ENCODE measurements at regions not wholly inside any gene's neighbourhood (a gene's known extent, or its start where the extent isn't known, plus 50 kb on each side); places are given as distances from the start of the nearest gene placed in this dataset.

DNA sequence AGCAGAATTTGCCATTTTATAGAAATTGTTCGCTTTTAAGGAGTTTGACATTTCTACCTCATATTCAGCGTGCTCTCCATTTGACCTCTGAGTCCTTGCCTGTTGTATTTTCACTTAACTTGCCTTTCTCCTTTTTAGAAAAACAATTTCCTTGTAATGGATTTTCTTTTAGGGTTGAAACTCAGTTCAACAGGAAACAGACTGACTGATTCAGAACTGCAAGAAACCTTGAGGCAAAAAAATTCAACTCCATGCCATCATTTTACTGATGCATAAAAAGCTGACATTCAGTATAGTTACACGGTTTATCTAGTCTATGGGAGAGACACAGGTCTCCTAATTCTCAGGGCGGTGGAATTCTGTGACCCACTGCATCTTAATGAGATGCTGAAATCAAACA is 59.8 kb downstream of the MRPS30 start:
- TF ChIP-seq BHLHE40 (IDR thresholded peaks at IDR 0.05; ENCODE audit: borderline replicate concordance) (no peak), FOXM1 (IDR thresholded peaks at IDR 0.05; ENCODE audit: borderline replicate concordance) (no peak), L3MBTL2 (conservative IDR thresholded peaks at IDR 0.05) (no peak), HDGF (IDR thresholded peaks at IDR 0.05; ENCODE audit: borderline replicate concordance) (no peak), PKNOX1 (IDR thresholded peaks at IDR 0.05) (no peak), FOXA1 (IDR thresholded peaks at IDR 0.05) (no peak), NFRKB (IDR thresholded peaks at IDR 0.05) (no peak), ARNT (IDR thresholded peaks at IDR 0.05) (no peak), LEF1 (IDR thresholded peaks at IDR 0.05; ENCODE audit: borderline replicate concordance) (no peak), ZNF384 (IDR thresholded peaks at IDR 0.05) (no peak), SUZ12 (IDR thresholded peaks at IDR 0.05) (no peak), TARDBP (IDR thresholded peaks at IDR 0.05) (no peak), CTBP1 (IDR thresholded peaks at IDR 0.05; ENCODE audit: borderline replicate concordance) (no peak), SP1 (IDR thresholded peaks at IDR 0.05) (no peak), ELF4 (IDR thresholded peaks at IDR 0.05) (no peak), FOXK2 (IDR thresholded peaks at IDR 0.05) (no peak)
- ChIA-PET POLR2A (no interaction called here), CTCF (no interaction called here)
- DNase-seq (ENCODE audit: extremely low spot score), result no peak

- POLR2A ChIA-PET, result no interaction called here
- TF ChIP-seq FOXK2 (IDR thresholded peaks at IDR 0.05) (no peak), BHLHE40 (IDR thresholded peaks at IDR 0.05; ENCODE audit: borderline replicate concordance) (no peak), HDGF (IDR thresholded peaks at IDR 0.05; ENCODE audit: borderline replicate concordance) (no peak), ARNT (IDR thresholded peaks at IDR 0.05) (no peak), ZNF384 (IDR thresholded peaks at IDR 0.05) (no peak), PKNOX1 (IDR thresholded peaks at IDR 0.05) (no peak), LEF1 (IDR thresholded peaks at IDR 0.05; ENCODE audit: borderline replicate concordance) (no peak), FOXM1 (IDR thresholded peaks at IDR 0.05; ENCODE audit: borderline replicate concordance) (no peak), SP1 (IDR thresholded peaks at IDR 0.05) (no peak), NFRKB (IDR thresholded peaks at IDR 0.05) (no peak), CTBP1 (IDR thresholded peaks at IDR 0.05; ENCODE audit: borderline replicate concordance) (no peak), FOXA1 (IDR thresholded peaks at IDR 0.05) (no peak)
- no peak for DNase-seq (ENCODE audit: extremely low spot score)
- CTCF ChIA-PET, result no interaction called here
These were observed 61.2 kb downstream of the MRPS30 start for GRCh38 chr5:44869928-44870327.

DNA sequence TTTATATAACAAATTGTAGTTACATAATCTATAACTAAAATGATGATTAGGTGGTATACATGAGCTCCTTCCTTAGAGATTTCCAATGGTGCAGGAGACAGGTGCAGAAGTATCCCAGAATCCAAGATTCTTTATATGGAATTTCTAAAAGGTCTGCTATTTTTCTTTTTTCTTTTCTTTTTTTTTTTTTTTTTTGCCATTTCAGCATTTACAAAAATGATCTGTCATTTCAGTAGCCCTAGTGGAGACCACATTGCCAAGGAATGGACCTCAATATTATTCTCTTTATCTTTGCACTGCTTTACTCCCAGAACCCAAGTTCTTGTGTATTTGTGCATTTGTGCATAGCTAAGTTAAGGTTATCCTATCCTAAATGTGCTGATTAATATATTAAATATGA is 61.7 kb downstream of the MRPS30 start:
- ChIA-PET POLR2A (no interaction called here), CTCF (no interaction called here)
- TF ChIP-seq SP1 (IDR thresholded peaks at IDR 0.05), result no peak
- TF ChIP-seq ARNT (IDR thresholded peaks at IDR 0.05), result no peak
- TF ChIP-seq L3MBTL2 (conservative IDR thresholded peaks at IDR 0.05), result no peak
- TF ChIP-seq ELF4 (IDR thresholded peaks at IDR 0.05), result no peak
- TF ChIP-seq PKNOX1 (IDR thresholded peaks at IDR 0.05), result no peak
- no peak for TF ChIP-seq SUZ12 (IDR thresholded peaks at IDR 0.05)
- no peak for TF ChIP-seq BHLHE40 (IDR thresholded peaks at IDR 0.05; ENCODE audit: borderline replicate concordance)
- TF ChIP-seq ZNF384 (IDR thresholded peaks at IDR 0.05), result no peak
- no peak for TF ChIP-seq FOXM1 (IDR thresholded peaks at IDR 0.05; ENCODE audit: borderline replicate concordance)
- TF ChIP-seq FOXK2 (IDR thresholded peaks at IDR 0.05), result no peak
- no peak for TF ChIP-seq LEF1 (IDR thresholded peaks at IDR 0.05; ENCODE audit: borderline replicate concordance)
- no peak for TF ChIP-seq FOXA1 (IDR thresholded peaks at IDR 0.05)
- TF ChIP-seq NFRKB (IDR thresholded peaks at IDR 0.05), result no peak
- TF ChIP-seq TARDBP (IDR thresholded peaks at IDR 0.05), result no peak
- DNase-seq (ENCODE audit: extremely low spot score), result no peak

DNA sequence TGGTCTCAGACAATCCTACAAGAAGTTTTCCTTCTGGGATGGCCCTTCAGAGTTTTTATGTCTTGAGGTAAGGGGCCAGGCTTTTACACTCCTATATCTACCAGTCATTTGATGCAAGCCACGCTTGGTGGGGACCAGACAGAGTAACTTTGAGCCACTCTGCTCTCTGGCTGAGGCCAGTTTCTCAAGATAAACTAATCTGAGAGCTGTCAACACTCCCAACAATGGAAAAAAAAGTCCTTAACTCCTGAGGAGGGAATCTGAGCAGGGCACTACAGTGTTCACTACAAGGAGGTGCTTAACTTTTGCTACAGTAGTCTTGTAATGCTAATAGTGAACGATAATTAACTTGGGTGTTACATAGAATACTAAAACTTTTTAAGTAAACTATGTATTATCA is 62.7 kb downstream of the MRPS30 start:
- CTCF ChIA-PET, result no interaction called here
- POLR2A ChIA-PET, result no interaction called here
- DNase-seq (ENCODE audit: extremely low spot score), result no peak
- no peak for TF ChIP-seq L3MBTL2 (conservative IDR thresholded peaks at IDR 0.05)

DNA sequence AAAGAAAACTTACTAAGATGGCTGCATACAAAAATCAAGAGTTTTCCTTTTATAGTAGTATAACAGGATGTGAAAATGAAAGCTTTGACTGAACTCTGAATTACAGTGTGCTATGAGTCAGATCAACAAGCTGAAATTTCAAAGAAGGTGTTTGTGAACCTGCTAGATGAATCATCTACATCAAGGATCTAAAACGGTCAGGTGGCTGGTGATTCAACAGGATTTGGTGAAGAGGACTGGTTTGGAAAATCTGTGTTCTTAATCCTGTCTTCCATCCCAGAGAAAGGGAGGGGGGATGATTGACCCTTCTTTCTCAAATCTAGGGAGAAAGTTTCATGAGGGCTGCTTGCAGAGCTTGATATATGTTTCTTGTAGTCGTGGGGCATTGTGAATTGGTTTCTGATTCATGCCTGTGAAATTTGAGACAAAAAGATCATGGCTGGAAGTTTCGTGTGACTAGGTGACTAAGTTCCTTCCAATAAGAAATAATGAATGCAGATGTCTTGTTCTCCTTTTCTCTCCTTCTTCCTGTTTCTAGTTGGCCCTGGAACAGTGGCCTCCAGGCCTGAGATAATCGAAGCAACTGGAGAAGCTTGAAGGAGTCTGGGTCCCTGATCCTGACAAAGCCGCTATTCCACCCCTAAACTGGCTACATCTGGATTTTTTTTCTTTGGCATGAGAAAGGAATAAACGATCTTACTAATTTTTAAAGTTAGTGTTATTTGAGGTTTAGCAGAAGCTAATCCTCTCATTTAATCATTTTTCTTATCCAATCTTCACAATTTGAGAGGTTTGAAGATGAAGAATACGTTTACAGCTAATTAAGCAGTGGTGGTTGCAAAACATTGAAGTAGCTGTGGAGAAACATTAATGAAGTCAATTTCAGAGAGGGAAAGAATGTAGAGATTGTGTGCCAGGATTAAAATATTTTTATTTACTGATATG is 67.2 kb downstream of the MRPS30 start:
- CTCF ChIA-PET, result no interaction called here
- POLR2A ChIA-PET, result no interaction called here
- no peak for DNase-seq (ENCODE audit: extremely low spot score)
- TF ChIP-seq SP1 (IDR thresholded peaks at IDR 0.05), result no peak
- no peak for TF ChIP-seq SUZ12 (IDR thresholded peaks at IDR 0.05)

DNA sequence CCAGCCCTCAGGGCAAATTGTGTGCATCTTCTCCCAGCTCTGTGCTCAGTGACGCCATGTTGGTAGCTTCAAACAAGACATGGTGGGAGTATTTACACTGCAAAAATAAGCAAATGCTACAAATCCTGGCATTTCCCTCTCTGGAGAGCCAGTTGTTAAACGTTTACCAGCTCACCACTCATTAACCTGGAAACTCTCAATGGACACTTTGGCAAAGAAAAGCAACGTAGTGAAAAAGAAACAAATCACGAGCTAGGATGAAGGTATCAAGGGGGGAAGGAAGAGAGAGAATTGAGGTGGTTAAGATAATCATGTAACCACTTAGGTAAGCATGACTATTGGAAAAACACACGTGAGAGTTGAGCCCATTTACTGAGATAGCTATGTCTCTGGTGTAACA is 72.5 kb downstream of the MRPS30 start:
- POLR2A ChIA-PET, result no interaction called here
- TF ChIP-seq ZNF384 (IDR thresholded peaks at IDR 0.05), result no peak
- TF ChIP-seq HDGF (IDR thresholded peaks at IDR 0.05; ENCODE audit: borderline replicate concordance), result no peak
- TF ChIP-seq ELF4 (IDR thresholded peaks at IDR 0.05), result no peak
- no peak for TF ChIP-seq SP1 (IDR thresholded peaks at IDR 0.05)
- no peak for TF ChIP-seq SUZ12 (IDR thresholded peaks at IDR 0.05)
- no peak for TF ChIP-seq LEF1 (IDR thresholded peaks at IDR 0.05; ENCODE audit: borderline replicate concordance)
- TF ChIP-seq PKNOX1 (IDR thresholded peaks at IDR 0.05), result no peak
- TF ChIP-seq ARNT (IDR thresholded peaks at IDR 0.05), result no peak
- no peak for TF ChIP-seq FOXA1 (IDR thresholded peaks at IDR 0.05)
- no peak for TF ChIP-seq CTBP1 (IDR thresholded peaks at IDR 0.05; ENCODE audit: borderline replicate concordance)
- no peak for TF ChIP-seq TARDBP (IDR thresholded peaks at IDR 0.05)
- no peak for TF ChIP-seq L3MBTL2 (conservative IDR thresholded peaks at IDR 0.05)
- no peak for TF ChIP-seq FOXK2 (IDR thresholded peaks at IDR 0.05)
- TF ChIP-seq NFRKB (IDR thresholded peaks at IDR 0.05), result no peak
- TF ChIP-seq FOXM1 (IDR thresholded peaks at IDR 0.05; ENCODE audit: borderline replicate concordance), result no peak
- TF ChIP-seq BHLHE40 (IDR thresholded peaks at IDR 0.05; ENCODE audit: borderline replicate concordance), result no peak
- DNase-seq (ENCODE audit: extremely low spot score), result no peak
- CTCF ChIA-PET, result no interaction called here

All from HEK293T (cell line).